HG02943 (cell line): ENCODE measurements at regions not wholly inside any gene's neighbourhood (a gene's known extent, or its start where the extent isn't known, plus 50 kb on each side); places are given as distances from the start of the nearest gene placed in this dataset.
"Not testable (repeated sequence)": the region's sequence is repeated elsewhere in the genome, so short reads cannot be mapped to it uniquely, and the experiment has no call there.

Experiments used
- ATAC-seq: cut with Tn5 transposase; IDR thresholded peaks from one replicate; pipeline ENCODE4 v1.9.1; 2021; ENCODE audit warnings: mild to moderate bottlenecking, low read depth, moderate library complexity; ENCODE audit not compliant: unreplicated experiment

DNA sequence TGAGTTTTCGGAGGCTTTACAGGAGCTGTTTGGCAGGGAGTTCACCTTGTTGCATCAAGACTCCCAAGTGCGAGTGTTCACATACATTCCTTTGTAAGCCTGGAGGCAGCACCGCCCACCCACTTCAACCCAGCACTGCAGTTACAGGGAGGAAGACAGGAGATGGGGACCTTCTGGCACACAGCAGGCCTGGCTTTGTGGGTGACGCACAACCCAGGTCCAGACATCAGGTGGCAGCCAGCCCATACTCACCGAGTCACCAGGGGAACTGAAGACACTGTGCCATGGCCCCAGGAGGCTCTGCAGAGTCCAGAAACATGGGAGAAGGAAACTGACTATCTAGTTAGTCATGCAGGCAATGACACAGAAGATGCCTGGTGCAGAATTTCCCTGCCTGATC, 305.9 kb upstream of the RNF32 start:
- no peak for ATAC-seq

GRCh38 chr7:156327916-156328315, 312.7 kb upstream of the RNF32 start:
- ATAC-seq: no peak

GRCh38 chr7:156327474-156327873, 313.1 kb upstream of the RNF32 start:
- no peak for ATAC-seq

GRCh38 chr7:156324201-156324600, 316.4 kb upstream of the RNF32 start:
- ATAC-seq: no peak

GRCh38 chr7:156321430-156321829, 319.1 kb upstream of the RNF32 start:
- ATAC-seq: not testable (repeated sequence)

DNA sequence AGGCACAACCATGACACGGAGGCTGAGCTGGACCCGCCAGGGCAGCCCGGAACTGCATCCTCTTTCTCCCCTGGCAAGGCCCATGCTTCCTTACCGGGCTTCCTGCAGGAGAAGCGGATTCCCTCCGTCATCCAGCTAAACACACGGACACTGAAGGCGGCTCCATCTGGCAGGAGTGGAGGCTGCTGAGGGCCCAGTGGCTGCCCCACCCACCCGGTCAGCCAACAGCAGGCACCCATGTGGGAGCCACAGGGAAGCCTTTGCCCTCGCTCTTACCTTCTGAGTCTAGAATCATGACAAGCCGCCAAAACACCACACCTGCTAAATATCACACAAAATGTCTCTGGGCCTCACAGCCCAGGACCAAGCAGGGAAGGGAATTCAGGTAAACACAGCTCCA, 321.6 kb upstream of the RNF32 start:
- no peak for ATAC-seq

DNA sequence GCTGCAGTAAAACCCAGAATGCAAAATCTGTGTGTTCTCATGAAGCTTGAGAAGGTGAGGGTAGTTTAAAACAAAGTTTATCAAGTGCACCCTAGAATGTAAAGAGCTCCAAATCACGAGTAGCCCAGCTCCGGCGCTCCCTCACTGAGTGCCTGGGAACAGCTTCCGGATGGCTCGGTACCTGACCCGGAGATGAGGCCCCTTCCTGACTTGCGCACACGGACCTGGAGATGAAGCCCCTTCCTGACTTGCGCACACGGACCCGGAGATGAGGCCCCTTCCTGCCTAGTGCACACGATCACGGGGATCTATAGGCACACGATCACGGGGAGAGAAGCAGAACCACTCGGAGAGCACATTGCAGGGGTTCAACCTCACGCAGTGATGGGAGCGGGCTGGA, 322.1 kb upstream of the RNF32 start:
- ATAC-seq: no peak

DNA sequence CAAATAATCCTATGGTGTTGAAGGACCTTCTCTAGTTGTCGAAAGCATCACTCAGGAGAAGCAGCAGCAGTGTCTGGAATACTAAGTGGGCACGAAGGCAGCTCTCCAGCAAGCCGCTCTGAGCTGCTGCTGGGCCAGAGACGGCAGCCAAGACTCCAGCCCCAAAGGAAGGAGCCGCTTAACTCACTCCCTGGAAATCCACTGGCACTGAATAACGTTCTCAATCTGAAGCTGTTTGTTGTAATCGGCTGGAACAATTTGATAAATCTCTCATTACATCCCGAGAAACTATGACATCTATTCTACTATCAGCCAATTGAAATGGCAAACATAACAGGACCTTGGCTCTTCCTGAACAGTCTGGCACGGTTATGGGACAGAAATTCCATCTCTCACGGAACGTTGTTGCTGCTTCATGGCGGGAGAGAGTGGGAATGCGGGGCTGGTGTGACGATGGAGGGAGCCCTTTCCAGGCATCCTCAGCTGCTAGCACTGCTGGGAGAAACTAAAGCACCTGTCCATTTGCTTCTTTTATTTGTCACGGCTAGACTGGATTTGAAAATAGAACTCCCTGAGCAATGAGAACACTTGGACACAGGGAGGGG, 331.5 kb upstream of the RNF32 start:
- no peak for ATAC-seq

DNA sequence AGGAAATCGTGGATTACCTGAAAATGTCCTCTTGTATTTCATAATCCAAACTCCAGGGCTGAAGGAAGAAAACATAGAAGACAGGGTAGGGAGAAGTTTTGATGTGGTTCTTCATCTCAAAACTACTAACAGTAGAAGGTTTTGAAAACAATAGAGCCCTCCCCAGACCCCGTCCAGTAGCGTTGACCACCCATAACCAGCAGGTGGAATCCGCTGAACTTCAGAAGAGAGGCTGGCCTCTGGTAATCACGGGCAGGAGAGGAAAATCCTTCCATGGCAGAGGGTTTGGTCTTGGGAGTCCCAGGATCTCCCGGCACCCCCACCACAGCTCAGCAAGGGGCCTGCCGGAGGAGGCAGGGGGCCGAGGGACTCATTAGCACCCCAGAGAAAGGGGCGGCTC, 333.4 kb upstream of the RNF32 start:
- ATAC-seq: no peak

DNA sequence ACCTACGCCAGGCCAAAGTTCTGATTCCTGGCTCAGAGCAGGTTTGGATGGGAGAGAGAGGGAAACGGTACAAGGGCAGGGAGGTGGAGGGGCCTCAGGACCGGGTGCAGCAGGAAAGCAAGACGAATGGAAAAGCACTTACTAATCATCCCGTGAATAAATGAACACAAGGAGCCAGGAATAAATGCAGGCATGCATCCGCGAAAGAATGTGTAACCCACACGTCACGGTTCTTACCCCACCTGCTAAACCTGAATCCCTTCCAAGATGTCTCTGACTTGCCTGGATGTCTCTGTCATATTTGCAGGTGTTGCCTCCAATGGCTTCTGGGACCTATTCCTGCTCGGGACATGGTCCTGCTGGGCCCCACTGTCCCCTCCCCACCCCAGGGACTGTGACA, 335.2 kb upstream of the RNF32 start:
- no peak for ATAC-seq

- no peak for ATAC-seq
Observed at GRCh38 chr7:156282816-156283215, 357.8 kb upstream of the RNF32 start.

- no peak for ATAC-seq
Observed at GRCh38 chr7:156279635-156280034, 360.9 kb upstream of the RNF32 start.

DNA sequence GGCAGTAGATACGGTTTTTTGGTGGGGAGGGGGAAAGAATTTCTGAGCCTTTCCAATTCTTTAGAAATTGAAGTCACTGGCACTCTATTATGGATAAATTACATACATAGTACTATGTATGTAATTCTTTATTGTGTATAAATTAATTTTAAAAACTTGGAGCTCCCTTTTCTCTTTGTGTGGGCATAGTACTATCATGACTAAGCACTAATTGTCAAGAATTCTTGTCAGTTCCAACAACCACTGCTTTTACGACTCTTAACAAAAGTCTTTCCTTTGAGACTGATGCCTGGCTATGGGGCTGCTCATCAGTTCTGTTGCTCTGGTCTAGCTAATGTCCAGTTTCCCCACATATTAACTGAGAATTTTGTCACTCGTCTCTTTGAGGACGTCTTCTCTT, 365.3 kb upstream of the RNF32 start:
- no peak for ATAC-seq

DNA sequence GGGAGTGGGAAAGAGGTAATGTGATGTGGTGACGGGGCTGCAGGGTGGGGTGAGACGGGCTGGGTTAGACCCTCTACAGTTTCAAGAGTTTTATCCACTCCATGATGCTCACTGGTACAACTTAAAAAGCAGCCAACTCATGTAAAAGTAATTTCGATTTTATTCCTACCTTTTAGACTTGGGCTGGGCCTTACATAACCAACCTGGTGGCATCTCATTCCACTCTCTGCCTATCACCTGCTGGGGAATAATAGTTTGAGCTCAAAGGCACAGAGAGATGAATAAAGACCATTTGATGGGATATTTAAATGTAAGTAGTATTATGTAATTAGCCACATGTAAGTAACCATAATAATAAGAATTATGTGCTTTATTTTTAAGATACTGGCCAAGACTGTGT, 366.0 kb upstream of the RNF32 start:
- ATAC-seq: no peak

- no peak for ATAC-seq
Observed at GRCh38 chr7:156261581-156261980, 379.0 kb upstream of the RNF32 start.

DNA sequence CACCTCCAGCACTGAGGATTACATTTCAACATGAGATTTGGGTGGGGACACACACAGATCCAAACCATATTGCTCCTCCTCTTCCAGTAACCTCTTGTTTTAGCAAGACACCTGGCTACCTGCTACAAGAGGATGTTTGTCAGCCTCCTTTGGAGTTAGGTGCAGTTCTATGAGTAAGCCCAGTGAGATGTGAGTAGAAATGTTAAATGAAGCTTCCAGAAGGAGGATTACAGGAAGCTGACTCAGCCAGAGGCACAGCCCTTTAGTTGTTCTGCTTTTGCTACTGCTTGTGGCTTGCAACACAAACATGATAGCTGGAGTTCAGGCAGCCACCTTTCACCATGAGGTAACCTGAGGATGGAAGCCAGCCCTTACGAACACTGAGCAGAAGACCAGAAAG, 382.7 kb upstream of the RNF32 start:
- ATAC-seq: no peak

DNA sequence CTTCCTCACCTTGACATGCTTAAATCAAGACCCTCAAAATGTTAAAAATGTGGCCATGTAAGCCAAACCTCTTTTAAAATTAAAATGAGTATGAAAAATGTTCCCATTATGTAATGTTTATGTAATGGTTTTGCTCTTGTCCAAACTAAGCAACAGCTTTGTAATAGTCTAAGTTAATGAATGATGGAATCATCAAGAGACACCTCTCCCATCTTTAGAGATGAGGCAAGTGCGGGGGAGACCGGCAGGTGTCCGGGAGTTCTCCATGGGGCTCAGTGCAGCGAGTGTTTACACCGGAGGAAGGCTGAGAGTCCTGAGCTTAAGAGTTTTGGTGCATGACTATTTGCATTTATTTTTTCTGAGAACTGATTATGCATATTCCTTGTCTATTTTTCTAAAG, 384.9 kb upstream of the RNF32 start:
- no peak for ATAC-seq

DNA sequence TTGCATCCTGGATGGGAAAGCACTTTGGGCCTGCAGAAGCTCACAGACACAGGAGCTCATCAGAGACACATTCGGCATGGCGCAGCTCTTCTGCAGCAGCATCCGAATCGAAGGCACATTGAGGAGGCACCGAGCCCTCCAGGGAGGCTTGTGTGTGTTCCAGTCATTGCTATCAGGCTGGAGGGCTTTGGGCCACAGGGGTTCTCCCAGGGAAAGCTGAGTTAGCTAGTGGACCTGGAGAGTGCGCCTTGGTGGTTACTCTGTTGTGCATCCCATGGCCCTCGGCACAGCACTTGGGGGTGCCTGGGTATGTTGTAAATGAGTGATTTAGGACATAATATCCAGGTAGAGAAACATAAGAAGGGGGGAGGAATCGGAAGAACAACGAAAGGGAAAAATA, 388.7 kb upstream of the RNF32 start:
- no peak for ATAC-seq

DNA sequence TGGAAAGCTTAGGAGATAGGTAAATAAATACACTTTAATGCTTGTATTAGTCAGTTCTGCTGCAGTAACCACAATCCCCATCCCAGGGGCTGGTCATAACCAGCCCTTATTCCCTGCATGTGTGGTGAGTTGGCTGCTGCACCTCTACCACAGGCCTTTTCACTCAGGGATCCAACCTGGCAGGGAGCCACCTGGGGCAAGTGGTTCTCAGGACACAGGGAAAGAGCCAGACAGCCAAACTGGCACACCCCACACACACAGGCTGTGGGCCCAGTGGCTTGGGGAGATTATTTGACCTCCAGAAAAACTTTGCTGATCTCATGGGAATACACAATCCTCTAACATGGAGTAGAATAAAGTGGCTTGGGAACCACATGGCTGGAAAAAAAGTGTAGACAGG, 400.0 kb upstream of the RNF32 start:
- no peak for ATAC-seq

GRCh38 chr7:156238366-156239133, 402.0 kb upstream of the RNF32 start:
- no peak for ATAC-seq

GRCh38 chr7:156237614-156238013, 403.0 kb upstream of the RNF32 start:
- ATAC-seq: no peak

DNA sequence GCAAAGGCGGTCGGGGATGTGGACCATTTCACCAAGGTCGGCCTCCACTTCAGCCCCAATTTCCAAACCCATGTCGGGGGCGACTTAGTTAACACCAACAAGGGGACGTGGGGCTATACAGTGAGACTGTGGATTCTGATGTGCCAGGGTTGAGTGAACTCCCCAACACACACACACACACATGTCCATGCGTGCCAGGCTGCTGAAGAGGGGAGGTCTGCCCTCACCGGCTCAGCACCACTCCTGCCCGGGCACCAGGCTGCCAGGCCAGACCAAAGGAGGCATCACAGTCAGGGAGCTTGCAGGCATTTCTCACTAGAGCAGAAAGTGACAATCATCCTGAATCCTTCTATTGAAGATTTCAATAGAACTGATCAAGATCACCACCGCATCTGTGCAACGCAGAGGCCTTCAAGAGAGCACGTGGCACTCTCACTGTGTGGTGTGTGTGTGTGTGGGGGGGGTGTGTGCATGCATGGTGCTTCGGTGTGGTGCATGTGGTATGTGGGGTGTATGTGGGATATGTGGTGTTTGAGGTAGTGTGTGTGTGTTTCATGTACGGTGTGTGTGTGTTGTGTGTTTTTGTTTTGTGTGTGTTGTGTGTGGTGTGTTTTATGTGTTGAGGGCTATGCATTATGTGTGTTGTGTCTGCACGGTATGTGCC, 403.5 kb upstream of the RNF32 start:
- no peak for ATAC-seq
